Inflammatory macrophage treated with lipopolysaccharide for 1 hour (primary cell): ENCODE measurements at regions not wholly inside any gene's neighbourhood (a gene's known extent, or its start where the extent isn't known, plus 50 kb on each side); places are given as distances from the start of the nearest gene placed in this dataset.

Experiments
- DNase-seq, 2 donors: peaks; one replicate each; pipeline ENCODE4 v3.0.0-alpha.2; 2020 to 2022

DNA sequence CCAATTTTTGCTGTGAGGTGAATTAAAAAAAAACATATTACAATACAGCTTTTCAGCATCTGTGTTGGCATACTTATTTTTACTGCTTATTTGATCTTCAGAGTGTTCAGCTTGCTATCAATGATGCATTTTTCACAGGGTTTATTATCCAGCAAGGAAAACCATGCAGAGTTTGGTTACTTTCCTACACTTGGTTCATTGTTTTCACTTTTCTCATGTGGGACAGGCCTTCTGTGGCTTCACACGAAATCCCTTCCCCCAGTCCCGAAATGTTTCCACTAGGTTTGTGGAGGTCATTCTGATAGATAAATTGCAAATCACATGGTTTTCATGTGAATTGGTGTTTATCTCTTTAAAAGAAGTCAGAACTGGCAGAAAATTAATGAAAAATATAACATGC is 205.8 kb downstream of the SPCS3 start:
- DNase-seq, result no peak

DNA sequence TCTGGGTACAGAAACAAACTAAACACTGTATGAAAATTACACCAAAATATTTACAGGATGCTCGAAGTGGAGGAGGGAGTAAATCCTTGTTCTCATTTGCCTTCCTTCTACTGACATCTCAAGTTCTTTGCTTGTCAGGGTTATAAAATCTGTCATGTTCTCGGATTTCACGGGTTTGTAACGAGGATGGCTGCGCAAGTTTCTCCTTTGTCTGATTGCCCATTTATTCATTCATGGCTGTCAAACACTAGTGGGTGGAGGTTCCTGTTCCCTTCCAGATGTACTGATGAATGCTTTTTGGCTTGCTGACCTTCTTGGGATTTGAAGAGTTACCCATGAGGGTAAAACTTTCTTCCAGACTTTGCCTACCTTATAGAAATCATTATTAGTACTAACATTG is 206.9 kb downstream of the SPCS3 start:
- no peak for DNase-seq

DNA sequence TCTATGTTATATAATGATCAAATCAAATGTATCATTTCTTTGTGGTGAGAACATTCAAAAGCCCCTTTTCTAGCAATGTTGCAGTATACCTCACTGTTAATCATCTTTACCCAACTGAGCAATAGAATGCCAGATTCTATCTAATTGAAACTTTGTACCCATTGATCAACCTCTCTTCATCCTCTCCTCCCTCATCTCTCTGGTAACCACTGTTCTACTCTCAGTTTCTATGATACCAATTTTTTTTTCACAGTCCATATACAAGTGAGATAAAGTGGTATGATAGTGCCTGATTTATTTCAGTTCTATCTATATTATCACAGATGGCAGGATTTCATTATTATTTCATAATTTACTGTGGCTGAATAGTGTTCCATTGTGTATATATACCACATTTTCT is 209.8 kb downstream of the SPCS3 start:
- DNase-seq, result no peak

DNA sequence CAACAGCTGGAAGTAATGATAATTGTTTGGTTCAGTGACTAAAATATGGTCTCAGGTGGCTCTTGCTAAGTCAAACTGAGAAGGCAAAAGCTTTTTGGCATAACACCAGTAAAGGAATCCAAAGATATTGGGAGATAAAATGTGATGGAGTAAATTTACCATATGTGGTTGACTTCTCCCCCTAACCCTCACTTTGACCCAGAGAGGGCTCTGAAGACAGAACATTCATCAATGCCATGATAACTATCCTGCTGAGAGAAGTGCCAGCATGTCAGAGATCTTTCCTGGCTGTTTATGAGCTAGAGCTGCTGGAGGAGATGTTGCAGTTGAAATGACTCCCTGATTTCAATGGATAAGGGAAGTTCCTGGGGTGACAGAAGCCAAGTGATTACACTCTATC is 213.4 kb downstream of the SPCS3 start:
- DNase-seq, result no peak

DNA sequence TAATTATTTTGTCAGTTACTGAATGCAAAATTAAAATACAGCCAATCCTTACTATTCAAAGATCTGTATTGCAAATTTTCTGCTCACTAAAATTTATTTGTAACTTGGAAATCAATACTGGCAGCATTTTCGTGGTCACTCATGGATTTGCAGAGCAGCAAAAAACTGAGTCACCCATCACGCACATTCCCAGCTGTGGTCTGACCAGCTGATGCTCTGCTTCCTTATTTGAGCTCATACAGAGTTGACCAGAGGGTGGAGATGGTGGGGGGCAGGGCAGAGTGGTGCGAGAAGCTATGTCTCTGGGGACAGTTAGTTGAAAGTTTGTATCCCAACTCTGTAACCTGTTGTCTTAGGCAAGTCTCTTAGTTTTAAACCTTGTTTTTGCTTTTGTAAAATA is 214.8 kb downstream of the SPCS3 start:
- DNase-seq, result no peak

DNA sequence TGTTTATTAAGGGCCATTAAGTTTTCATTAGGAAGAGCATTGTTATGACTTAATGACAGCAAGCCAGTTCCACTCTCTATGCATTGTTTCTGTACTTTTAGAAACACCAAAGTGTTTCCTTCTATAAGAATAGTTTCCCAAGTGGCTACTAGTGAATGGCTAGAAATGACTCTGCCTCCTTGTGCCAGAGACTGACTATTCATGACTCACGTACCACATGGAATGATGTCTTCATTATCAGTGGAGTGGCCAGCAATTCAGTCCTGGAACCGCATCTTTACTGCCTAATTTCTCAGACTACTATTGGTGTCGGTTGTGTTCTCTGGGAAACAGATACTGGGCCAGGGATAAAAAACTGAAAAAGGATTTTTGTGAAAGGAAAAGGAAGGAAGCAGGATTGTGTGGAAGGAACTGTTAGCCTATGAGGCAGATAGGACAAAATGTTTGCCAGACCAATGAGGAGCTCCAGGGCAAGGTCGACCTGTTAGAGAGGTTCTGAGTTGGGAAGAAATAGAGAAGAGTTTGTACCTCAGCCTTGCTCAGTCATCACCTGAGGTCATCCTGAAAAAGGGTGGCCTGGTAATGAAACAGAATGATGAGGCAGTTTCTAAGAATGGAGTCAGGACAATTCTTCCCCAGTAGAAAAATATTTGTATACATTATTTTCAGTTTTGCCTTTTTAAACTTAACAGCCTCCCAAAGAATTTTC is 218.6 kb downstream of the SPCS3 start:
- DNase-seq, result no peak

DNA sequence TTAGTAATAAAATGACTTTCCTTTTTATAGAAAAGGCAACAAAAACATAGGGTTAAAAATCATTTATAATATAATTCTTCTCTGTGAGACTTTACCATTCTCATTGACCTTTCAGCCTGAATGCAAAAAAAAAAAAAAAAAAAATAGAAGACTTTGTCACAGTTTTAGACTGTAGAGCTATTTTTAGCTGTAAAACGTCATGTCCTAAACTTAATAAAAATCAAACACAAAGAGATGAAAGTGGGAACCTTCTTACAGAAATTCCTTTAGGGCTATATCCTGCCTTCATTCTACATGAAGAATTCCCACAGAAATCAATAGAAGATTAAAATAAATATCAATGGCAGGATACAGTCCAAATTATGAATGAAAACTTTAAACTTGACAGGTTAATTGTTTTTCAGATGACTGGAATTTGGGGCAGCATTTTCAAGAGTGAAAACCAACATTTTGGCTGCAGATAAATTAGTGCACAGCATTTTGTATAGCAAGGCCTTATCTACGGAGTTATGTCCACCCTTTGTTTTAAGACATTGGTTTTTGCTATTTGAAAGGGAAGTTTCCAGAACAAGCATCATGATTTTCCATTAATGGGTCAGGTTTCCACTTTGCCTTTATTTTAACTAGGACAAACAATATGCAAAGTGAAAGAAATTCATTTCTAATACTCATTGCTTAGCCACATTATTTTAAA is 219.5 kb downstream of the SPCS3 start:
- no peak for DNase-seq

DNA sequence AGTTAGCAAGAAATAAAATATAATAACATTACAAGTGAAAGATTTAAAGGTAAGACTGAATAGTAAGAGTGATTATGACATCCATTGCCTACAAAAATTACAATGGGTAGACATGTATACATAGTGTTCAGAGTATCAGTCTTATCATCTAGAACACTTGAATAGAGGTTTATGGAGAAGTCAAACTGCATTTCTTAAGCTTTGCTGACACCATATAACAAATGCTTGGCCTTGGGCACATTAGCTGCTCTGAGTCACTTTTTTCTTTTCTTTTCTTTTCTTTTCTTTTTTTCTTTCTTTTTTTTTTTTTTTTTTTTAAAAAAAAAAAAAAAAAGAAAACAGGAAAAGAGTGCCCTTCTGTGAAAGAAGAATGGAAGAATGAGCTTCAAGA is 220.0 kb downstream of the SPCS3 start:
- no peak for DNase-seq

DNA sequence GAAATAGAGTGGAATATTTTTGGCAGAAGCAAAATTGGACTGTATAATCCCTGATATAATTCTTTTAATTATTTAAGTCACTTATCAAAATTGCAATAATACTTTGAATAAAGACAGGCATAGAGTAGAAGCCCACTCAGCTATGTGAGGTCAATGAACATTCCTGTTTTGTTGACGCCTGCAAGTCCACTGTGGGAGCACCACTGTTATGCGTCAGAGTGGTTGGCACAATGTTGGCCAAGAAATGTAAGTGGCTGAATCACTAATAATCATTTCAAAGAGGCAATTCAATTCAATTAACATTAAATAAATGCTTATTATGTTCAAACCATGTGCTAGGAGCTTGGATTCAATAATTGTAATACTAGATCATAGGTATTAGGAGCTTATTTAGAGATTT is 221.0 kb downstream of the SPCS3 start:
- DNase-seq, result no peak

DNA sequence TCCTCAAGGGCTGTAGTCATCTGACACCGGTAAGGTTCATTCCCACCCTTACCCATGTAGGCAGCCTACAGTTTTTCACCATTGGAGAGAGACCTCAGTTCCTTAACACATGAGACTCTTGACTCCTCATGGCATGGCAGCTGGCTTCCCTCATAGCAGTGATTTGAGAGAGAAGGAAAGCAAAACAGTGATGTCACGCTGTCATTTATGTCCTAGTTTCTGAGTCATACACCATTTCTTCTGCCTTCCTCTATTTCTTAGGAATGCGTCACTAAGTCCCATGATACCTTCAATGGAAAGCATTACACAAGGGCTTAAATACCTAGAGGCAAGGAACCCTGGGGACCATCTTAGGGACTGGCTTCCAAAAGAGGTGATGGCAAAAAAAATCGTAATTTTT is 226.1 kb downstream of the SPCS3 start:
- DNase-seq, result no peak

DNA sequence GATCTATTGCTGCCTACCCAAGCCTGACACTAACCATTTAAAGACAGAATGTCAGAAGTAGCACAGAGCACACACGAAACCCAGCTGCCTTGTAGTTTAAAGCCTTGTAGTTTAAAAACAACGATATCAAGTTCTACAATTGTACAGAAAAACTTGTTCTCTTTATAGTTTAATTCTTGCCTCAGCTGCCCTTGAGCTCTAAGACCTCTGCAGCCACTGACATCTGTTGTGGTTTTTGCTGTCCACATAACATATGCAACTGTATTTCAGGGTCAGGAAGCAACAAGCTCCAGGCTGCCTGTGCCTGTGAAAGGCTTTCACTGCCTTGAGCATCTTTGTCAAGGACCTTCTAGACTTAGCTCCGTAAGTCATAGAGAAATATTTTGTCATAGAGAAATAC is 227.2 kb downstream of the SPCS3 start:
- DNase-seq, result no peak

DNA sequence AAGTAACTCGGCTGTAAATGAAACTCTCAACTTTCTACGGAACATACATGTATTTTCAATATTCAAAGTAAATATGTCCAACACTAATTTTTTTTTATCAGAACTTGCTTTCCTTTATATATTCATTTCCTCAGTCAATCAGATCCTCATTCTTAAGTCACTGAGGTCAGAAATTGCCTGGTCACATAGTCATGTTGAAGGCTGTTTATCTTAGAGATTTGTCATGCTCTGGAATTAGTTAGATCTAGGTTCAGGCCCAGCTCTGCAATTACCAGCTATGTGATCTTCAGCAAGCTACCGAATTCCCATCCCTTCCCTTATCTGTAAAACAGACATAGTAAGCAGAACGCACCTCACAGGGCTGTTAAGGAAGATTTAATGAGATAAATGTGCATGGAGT is 228.8 kb downstream of the SPCS3 start:
- no peak for DNase-seq

DNA sequence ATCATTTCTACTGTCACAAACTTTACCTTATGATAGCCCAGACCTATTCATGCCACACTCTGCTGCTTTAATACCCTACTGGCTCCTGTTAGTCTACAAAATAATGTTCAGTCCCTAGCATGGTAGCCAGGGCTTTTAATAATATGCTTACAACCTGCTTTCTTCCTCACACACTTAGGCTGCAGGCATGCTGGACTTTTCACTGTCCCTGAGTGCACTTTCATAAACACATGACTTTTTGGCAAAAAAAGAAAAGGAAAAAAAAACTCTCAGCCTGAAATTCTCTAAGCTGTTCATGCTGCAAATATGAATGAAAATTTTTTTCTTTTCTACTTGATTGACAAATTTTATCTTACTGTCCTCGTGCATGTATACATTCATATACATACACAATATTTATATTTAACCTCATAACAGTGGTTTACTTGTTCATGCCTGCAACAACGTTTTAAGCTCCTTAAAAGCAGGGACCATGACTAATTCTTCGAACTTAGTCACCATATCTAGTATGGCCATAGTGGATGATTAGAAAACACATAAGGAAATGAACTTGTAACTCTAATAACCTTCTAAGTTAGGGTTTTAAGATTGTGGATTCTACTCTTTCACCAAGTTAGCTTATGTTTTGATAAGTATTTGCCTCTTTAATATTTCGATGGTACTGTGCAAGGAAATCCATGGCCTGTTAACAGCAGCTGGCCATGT is 229.5 kb downstream of the SPCS3 start:
- no peak for DNase-seq

DNA sequence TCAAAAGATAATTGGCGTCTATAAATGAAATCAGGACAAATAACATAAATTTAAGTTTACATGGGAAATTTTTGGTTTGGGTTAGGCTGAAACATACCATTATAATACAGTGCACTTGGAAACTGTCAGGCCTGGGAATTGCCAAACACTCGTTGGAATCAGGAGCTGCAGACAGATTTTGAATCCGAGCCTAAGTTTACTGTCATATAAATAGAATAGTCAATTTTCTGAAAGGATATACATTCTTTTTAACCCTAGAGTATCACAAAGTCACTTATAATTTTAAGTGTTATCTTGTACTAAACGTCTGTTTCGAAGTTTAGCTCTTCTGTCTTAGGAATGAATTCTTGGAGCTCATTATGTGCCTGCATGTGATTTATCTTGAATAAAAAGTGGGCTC is 234.1 kb downstream of the VEGFC start:
- DNase-seq, result no peak

DNA sequence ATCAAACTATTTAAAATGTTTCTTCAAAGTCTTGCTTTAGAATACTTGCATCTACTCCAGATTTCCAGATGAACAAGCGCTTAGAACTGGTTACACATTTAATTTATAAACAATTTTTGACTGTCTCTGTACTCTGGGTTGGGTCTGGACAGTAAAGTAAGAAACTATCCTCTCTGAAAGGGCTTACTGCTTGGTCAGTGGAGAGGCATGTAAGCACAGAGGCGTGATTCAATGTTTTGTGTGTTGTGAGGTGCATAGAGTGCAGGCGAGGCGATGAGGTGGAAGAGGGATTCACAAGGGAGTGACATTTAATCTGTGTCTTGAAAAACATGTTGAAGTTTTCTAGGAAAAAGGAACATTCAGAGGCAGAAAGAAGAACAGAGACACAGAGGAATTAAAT is 231.4 kb downstream of the VEGFC start:
- no peak for DNase-seq

DNA sequence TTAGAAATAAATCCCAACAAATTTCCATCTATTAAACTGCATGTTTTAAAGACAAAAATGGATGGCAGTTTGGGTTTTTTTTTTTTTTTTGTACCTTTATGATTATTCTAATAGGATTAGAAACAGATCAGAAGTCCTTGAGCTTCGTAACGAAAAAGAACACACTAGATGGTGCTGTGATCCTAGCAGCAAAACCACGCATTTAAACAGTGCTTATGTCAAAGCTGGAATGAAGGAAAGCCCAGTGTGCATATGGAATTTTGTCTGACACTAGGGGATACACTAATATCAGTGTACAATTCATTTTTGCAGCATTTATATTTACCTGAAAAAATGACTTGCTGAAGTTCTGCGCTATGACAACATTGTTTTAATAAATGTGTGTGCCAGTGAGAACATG is 229.1 kb downstream of the VEGFC start:
- no peak for DNase-seq

DNA sequence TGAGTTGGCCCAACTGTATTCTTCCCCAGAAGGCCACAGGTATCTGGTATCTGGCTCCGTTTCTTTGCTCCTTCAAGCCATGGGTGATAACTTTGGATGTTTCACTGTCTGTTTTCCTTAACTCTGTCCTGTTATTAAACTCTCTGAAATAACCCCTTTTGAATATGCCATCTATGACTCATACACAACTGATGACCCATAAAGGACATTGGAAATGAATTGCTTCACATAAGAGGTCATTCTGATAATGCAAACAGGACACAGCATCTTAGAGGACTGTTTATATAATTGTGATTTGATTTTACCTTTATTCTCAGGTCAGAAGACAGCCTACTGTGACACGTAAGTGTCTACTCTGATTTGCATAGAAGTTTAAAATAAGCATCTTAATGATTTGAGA is 227.7 kb downstream of the VEGFC start:
- no peak for DNase-seq

DNA sequence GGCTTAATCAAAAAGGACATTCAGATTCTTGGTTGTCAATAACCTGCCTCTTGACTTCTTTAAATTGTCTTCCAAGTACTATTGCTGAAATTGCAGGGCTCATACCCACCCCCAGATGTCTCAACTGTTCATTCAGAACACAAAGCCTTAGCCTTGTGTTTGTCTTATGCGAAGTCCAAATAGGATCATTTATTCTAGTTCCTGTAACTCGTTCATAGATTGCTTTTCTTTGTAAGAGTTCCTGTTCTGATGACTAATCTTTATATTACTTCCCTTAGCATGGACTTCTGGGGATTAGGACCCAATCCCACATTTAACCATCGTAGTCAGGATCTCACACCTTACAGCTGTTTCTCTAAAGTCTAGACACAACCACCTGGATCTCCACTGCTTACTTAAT is 226.0 kb downstream of the VEGFC start:
- DNase-seq, result no peak

DNA sequence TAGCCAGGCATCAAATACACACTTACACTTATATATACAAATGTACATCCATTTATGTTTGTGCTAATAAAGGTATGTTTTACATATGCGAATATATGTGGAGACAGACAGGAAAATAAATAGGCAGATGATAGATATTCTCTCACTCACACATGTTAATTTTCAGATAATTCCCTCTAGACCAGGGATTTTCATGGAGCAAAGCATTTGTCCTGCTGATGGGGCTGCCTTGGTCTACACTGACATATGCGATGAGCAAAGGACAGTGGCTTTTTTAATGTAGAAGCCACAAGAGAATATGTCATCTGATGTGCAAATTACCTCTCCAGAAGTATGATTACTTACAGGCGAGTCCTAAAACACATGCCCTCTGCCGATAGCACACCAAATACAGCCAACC is 224.5 kb downstream of the VEGFC start:
- DNase-seq, result no peak

DNA sequence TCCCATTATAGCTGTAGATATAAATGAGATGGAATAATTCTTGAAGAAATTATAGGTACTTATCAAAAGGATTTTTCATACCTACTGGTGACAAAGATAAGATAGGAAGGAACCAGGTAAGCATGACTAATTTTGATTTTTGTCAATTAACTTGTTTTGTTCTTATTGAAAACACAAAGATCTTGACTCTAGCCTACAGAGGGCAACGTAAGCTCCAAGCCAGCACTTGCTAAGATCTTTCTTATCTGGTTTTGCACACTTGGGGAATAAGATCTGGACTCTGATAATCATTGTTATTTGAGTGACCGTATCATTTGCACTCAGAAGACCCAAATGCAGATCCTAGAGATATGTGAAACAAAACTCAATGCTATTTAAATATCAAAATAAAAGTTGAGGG is 223.4 kb downstream of the VEGFC start:
- no peak for DNase-seq

DNA sequence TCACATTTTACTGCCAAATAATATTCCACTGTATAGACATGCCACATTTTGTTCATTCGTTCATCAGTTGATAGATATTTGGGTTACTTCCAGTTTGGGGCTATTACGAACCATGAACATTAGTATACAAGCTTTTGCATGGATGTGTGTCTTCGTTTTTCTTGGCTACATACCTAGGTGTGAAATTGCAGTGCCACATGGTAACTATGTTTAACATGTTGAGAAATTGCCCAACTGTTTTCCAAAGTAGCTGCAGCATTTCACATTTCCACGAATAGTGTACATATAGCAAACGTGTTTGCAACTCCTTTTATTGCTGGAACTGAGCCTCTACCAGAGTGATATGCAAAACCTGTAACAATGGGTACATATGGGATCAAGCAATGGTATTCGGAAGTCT is 221.5 kb downstream of the VEGFC start:
- DNase-seq, result no peak

DNA sequence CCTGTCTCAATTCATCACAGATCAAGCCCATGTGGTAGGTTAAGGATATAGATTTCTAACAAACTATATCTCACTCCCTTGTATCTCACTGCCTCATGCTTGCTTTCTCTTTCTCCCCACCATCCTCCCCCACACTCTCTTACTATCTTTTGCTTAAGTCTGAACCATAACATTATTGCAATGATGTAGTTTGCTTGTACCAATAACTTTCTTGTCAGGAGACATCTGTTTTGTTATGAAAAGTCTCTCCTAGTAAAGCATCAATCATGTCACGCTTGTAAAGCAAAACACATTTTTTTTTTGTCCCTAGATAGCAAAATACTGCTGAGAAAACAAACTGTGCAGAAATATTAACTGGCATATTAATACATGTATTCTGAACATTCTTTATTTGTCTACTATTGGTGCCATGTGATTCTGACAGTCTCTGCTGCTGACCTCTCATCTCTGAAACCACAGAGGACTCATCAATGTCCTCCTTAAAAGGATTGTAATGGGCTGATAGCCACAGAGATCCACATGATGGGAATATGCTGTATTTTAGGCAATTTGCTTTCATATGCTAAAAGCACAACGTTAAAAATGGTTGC is 217.5 kb downstream of the VEGFC start:
- DNase-seq, result no peak

DNA sequence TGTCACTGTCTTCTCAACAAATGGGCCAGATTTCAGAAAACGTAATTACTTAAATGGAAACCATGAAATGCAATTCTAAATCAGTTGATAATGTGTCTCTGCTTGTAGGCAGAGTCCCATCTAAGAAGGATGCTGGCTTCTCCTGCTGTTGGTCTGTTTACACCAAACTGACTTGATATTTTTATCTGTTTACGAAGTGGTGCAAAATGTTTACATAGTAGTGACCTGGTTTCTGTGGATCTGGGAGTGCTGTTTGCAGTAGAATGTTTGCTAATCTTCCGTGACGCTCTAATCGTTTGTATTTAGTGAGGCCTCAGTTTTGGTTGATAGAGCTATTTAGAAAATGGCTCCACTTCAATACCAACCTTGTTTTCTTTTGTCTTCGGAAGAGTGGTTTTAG is 213.5 kb downstream of the VEGFC start:
- DNase-seq, result no peak

DNA sequence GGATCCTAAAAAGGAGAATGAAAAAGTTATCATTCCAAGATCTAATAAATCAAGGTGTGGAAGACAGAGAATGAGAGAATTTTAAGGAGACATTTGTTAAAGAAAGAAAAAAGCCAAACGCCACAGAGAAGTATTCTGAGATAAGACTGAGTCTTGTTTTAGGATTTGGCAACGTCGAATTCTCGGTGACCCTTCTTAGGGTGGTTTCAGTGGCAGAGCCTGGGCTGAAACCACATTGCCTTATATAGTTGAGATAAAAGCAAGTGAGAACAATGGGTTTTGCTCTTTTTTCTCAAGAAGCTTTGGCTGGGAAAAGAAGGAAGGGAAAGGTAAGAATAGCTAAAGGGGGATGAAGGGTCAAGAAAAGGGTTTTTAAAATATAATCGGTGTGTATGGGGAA is 209.4 kb downstream of the VEGFC start:
- DNase-seq, result no peak
